GM23338 (cell line): ENCODE measurements at regions not wholly inside any gene's neighbourhood (a gene's known extent, or its start where the extent isn't known, plus 50 kb on each side); places are given as distances from the start of the nearest gene placed in this dataset.

Experiments
- ATAC-seq: fragments of 200-7000 bp; cut with Tn5 transposase; 3 replicates; pipeline ENCODE4 v1.9.1; 2020
- DNase-seq: peaks from one replicate; pipeline ENCODE4 v3.0.0-alpha.2; 2015; ENCODE audit warnings: low spot score
- H2AFZ ChIP-seq: fragments of 200-600 bp; sonication (generic); 2 replicates; pipeline ENCODE4 v1.8.0; 2016; ENCODE audit warnings: antibody characterized with exemption, mild to moderate bottlenecking, moderate library complexity
- H3F3A ChIP-seq: fragments of 200-600 bp; sonication (generic); replicated peaks from 2 replicates; pipeline ENCODE4 v1.8.0; 2017; ENCODE audit warnings: antibody characterized with exemption, mixed run types, low read depth
- H3K27ac ChIP-seq: fragments of 200-600 bp; sonication (generic); 2 replicates; pipeline ENCODE4 v1.6.1; 2016; ENCODE audit warnings: low read depth
- H3K27me3 ChIP-seq: fragments of 200-600 bp; sonication (generic); 2 replicates; pipeline ENCODE4 v1.8.0; 2016; ENCODE audit warnings: mild to moderate bottlenecking, mixed run types, moderate library complexity; ENCODE audit not compliant: insufficient read depth
- H3K36me3 ChIP-seq: fragments of 200-600 bp; sonication (generic); 2 replicates; pipeline ENCODE4 v1.8.0; 2016; ENCODE audit warnings: mild to moderate bottlenecking; ENCODE audit not compliant: insufficient read depth
- H3K4me1 ChIP-seq: fragments of 200-600 bp; sonication (generic); 2 replicates; pipeline ENCODE4 v1.8.0; 2016; ENCODE audit warnings: mild to moderate bottlenecking, moderate library complexity; ENCODE audit not compliant: insufficient read depth
- H3K4me2 ChIP-seq: fragments of 200-600 bp; sonication (generic); 2 replicates; pipeline ENCODE4 v1.7.1; 2017; ENCODE audit warnings: mixed run types
- H3K4me3 ChIP-seq: fragments of 200-600 bp; sonication (generic); 2 replicates; pipeline ENCODE4 v1.6.1; 2016; ENCODE audit warnings: mixed run types
- H3K79me2 ChIP-seq: fragments of 200-600 bp; sonication (generic); replicated peaks from 2 replicates; pipeline ENCODE4 v1.8.0; 2017; ENCODE audit warnings: mild to moderate bottlenecking; ENCODE audit not compliant: insufficient read depth
- H3K9me2 ChIP-seq: fragments of 200-600 bp; sonication (generic); 2 replicates; pipeline ENCODE4 v1.8.0; 2017; ENCODE audit not compliant: insufficient read depth
- H4K20me1 ChIP-seq: fragments of 200-600 bp; sonication (generic); replicated peaks from 2 replicates; pipeline ENCODE4 v1.8.0; 2017; ENCODE audit warnings: mild to moderate bottlenecking; ENCODE audit not compliant: insufficient read depth
- H3K27ac Mint-ChIP-seq: 2 replicates; pipeline ENCODE4 v1.8.0; 2020; ENCODE audit warnings: inconsistent platforms, mild to moderate bottlenecking, moderate library complexity, mixed read lengths
- H3K27me3 Mint-ChIP-seq: 3 replicates; pipeline ENCODE4 v1.8.0; 2022; ENCODE audit warnings: low read depth, mild to moderate bottlenecking, moderate library complexity, mixed read lengths, inconsistent platforms; ENCODE audit not compliant: insufficient read depth, poor library complexity
- H3K36me3 Mint-ChIP-seq: 3 replicates; pipeline ENCODE4 v1.8.0; 2021; ENCODE audit warnings: low read depth, mild to moderate bottlenecking, inconsistent platforms, moderate library complexity, mixed read lengths
- H3K4me1 Mint-ChIP-seq: 3 replicates; pipeline ENCODE4 v1.8.0; 2020; ENCODE audit warnings: mild to moderate bottlenecking, inconsistent platforms, mixed read lengths
- H3K4me3 Mint-ChIP-seq: 3 replicates; pipeline ENCODE4 v1.8.0; 2021; ENCODE audit warnings: moderate library complexity, mild to moderate bottlenecking, inconsistent platforms, mixed read lengths
- H3K9me3 Mint-ChIP-seq: 3 replicates; pipeline ENCODE4 v1.8.0; 2020; ENCODE audit warnings: moderate library complexity, mild to moderate bottlenecking, inconsistent platforms, mixed read lengths
- CREB1 ChIP-seq: fragments of 250-450 bp; sonication (Bioruptor Pico); IDR thresholded peaks from 2 replicates; pipeline ENCODE4 v1.5.0; 2020; ENCODE audit warnings: low read depth, mild to moderate bottlenecking, moderate library complexity
- CTCF ChIP-seq, 2 experiments: fragments of 200-600 bp in 1 of 2; sonication (generic) in 1 of 2; conservative IDR thresholded peaks; 2 replicates each; pipeline versions ENCODE4 v1.5.1 to v1.6.1; 2016 to 2017; ENCODE audit warnings: antibody characterized with exemption in 2 of 2, low read depth in 2 of 2, mild to moderate bottlenecking in 2 of 2, moderate library complexity in 1 of 2
- EZH2 ChIP-seq: fragments of 200-600 bp; sonication (generic); IDR thresholded peaks from one replicate; pipeline ENCODE4 v1.8.0; 2017; ENCODE audit warnings: antibody characterized with exemption, mild to moderate bottlenecking, low read depth; ENCODE audit not compliant: unreplicated experiment
- EZH2phosphoT487 ChIP-seq: fragments of 200-600 bp; sonication (generic); IDR thresholded peaks from one replicate; pipeline ENCODE4 v1.8.1; 2018; ENCODE audit warnings: antibody characterized with exemption; ENCODE audit not compliant: unreplicated experiment
- JUNB ChIP-seq: IDR thresholded peaks from one replicate; pipeline ENCODE4 v1.6.1; 2016; ENCODE audit warnings: antibody characterized with exemption; ENCODE audit not compliant: unreplicated experiment
- NANOG ChIP-seq: IDR thresholded peaks from 2 replicates; pipeline ENCODE4 v1.6.1; 2016; ENCODE audit warnings: antibody characterized with exemption, borderline replicate concordance
- POLR2AphosphoS5 ChIP-seq: IDR thresholded peaks from 2 replicates; pipeline ENCODE4 v1.6.1; 2016; ENCODE audit warnings: antibody characterized with exemption, low read depth
- REST ChIP-seq: IDR thresholded peaks from one replicate; pipeline ENCODE4 v1.6.1; 2018; ENCODE audit warnings: antibody characterized with exemption; ENCODE audit not compliant: unreplicated experiment
- STAT1 ChIP-seq: IDR thresholded peaks from one replicate; pipeline ENCODE4 v1.6.1; 2016; ENCODE audit warnings: antibody characterized with exemption; ENCODE audit not compliant: unreplicated experiment
- ZNF114 ChIP-seq: fragments of 250-450 bp; sonication (Bioruptor Pico); IDR thresholded peaks from 2 replicates; pipeline ENCODE4 v1.5.0; 2020; ENCODE audit warnings: mild to moderate bottlenecking, moderate library complexity
- ZNF331 ChIP-seq: fragments of 250-450 bp; sonication (Bioruptor Pico); IDR thresholded peaks from 2 replicates; pipeline ENCODE4 v1.5.0; 2020; ENCODE audit warnings: low read depth, mild to moderate bottlenecking, moderate library complexity
- ZNF462 ChIP-seq: fragments of 250-450 bp; sonication (Bioruptor Pico); IDR thresholded peaks from 2 replicates; pipeline ENCODE4 v1.5.0; 2020; ENCODE audit warnings: mild to moderate bottlenecking, moderate library complexity
- TF ChIP-seq, protein P1 (sequence below): IDR thresholded peaks from 2 replicates; pipeline ENCODE4 v1.6.1; 2016; ENCODE audit warnings: antibody characterized with exemption

DNA sequence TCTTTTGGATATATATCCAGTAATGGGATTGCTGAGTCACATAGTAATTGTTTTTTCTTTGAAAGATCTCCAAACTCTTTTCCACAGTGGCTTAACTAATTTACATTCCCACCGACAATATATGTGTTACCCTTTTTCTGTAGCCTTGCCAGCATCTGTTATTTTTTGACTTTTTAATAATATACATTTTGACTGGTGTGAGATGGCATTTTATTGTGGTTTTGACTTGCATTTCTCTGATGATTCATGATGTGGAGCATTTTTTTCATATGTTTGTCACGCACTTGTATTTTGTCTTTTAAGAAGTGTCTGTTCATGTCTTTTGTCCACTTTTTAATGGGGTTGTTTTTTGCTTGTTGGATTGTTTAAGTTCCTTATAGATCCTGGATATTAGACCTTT is 58.9 kb upstream of the OPRM1 start:
- no peaks in the 10 kb centered on the region for H3K9me2 ChIP-seq
- peaks cover 7% of the 10 kb centered on the region; the same call in 2 of the 3 replicates for H3K4me1 Mint-ChIP-seq
- H3K4me2 ChIP-seq: no peak overlapping the region
- no peak overlapping the region for H3K4me3 Mint-ChIP-seq
- no peak for TF ChIP-seq ZNF331 (CRISPR knock-in tag)
- no peak for TF ChIP-seq JUNB
- TF ChIP-seq EZH2: no peak
- TF ChIP-seq NANOG: no peak
- TF ChIP-seq ZNF462 (CRISPR knock-in tag): no peak
- TF ChIP-seq REST: no peak
- no peak for TF ChIP-seq CTCF (conservative IDR thresholded peaks at IDR 0.05; ENCODE audit: low read depth in 2 of 2)
- TF ChIP-seq, protein P1, sequence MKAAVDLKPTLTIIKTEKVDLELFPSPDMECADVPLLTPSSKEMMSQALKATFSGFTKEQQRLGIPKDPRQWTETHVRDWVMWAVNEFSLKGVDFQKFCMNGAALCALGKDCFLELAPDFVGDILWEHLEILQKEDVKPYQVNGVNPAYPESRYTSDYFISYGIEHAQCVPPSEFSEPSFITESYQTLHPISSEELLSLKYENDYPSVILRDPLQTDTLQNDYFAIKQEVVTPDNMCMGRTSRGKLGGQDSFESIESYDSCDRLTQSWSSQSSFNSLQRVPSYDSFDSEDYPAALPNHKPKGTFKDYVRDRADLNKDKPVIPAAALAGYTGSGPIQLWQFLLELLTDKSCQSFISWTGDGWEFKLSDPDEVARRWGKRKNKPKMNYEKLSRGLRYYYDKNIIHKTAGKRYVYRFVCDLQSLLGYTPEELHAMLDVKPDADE: no peak
- TF ChIP-seq POLR2AphosphoS5: no peak
- no peak for TF ChIP-seq CREB1
- no peak for TF ChIP-seq STAT1
- no peak for TF ChIP-seq EZH2phosphoT487
- no peak for TF ChIP-seq ZNF114 (CRISPR knock-in tag)
- DNase-seq: no peak
- no peak overlapping the region for H2AFZ ChIP-seq
- no peak for ATAC-seq
- H3K9me3 Mint-ChIP-seq: peaks cover 10% of the 10 kb centered on the region; the same call in 2 of the 3 replicates
- H3K27me3 Mint-ChIP-seq: no peaks in the 10 kb centered on the region
- no peaks in the 10 kb centered on the region for H3K79me2 ChIP-seq
- H3K27ac Mint-ChIP-seq: no peak overlapping the region
- H3K36me3 Mint-ChIP-seq: peaks cover 8% of the 10 kb centered on the region; the same call in 2 of the 3 replicates
- no peak overlapping the region for H3K27ac ChIP-seq
- no peak overlapping the region for H3K4me3 ChIP-seq
- H3K27me3 ChIP-seq: no peaks in the 10 kb centered on the region
- H3K4me1 ChIP-seq: 0 out of 2 replicates have a peak, but pooled peaks cover 2% of the 10 kb centered on the region
- no peaks in the 10 kb centered on the region for H3K36me3 ChIP-seq
- no peaks in the 10 kb centered on the region for H3F3A ChIP-seq
- no peaks in the 10 kb centered on the region for H4K20me1 ChIP-seq
